Choroid plexus epithelial cell (primary cell): ENCODE measurements at regions not wholly inside any gene's neighbourhood (a gene's known extent, or its start where the extent isn't known, plus 50 kb on each side); places are given as distances from the start of the nearest gene placed in this dataset.

Experiments
- DNase-seq: peaks from one replicate; pipeline ENCODE4 v3.0.0-alpha.2; 2010; ENCODE audit warnings: low read depth
- H3K4me3 ChIP-seq: 2 replicates; pipeline ENCODE4 v1.5.1; 2011; ENCODE audit warnings: low read depth, mild to moderate bottlenecking, control low read depth, low read length, moderate library complexity
- TF ChIP-seq, protein P1 (sequence below): conservative IDR thresholded peaks from 2 replicates; pipeline ENCODE4 v1.5.1; 2011; ENCODE audit warnings: low read depth, mild to moderate bottlenecking, control low read depth, inconsistent platforms, low read length, moderate library complexity

DNA sequence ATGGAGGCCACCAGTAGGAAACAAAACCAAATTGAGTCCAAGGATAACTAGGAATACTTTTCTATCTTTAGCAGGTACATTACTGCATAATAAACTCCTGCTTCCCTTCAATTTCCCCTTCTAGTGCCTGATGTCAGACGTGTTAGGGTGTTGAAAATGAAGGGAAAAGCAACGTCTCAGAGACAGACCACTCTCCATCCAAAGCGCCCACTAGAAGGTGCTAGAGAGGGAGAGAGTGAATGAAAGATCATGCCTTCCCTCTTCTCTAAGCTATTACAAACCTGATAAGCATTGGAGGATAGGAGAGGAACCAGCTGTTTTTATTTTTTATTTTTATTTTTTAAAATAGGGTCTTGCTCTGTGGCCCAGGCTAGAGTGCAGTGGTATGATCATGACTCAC is 64.1 kb downstream of the ZNF641 start:
- peak; percentile 52 for DNase-seq

DNA sequence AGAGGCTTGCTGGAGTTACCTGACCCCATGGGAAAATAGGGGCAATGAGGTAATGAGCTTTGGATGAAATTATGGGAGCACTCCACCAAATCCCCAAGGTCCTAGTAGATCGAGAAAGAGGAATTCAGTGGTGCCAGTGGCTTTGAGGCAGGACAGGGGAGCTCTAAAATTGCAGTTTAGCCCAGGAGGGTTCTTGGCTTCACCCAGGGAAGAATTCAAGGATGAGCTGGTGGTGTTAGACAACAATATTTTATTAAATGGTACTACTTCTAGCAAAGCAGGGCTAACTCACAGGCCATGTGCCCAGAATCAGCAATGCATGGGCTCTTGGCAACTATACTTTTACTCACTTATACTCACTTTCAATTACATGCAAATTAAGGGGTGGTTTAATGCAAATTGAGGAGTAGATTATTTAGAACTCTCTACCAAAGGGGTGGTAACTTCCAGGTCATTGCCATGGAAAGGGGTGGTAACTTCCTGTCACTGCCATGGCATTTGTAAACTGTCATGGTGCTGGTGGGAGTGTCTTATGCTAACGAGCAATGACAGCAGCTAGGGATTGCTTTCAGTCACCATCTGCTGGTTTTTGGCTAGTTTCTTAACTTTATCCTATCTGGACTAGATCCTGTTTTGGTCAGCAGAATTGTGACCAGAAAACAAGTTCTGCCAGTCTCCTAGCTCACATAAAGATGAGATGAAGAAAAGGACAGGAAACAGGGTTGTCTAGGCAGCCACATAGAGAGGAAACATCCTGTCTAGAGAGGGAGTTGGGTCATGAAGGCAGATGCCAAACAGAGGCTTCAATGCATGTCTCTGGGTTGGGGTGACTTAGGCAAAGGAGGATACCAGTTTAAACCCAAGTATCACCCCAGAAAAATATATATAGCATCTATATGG is 64.7 kb downstream of the ZNF641 start:
- no peak for DNase-seq
- TF ChIP-seq, protein P1, sequence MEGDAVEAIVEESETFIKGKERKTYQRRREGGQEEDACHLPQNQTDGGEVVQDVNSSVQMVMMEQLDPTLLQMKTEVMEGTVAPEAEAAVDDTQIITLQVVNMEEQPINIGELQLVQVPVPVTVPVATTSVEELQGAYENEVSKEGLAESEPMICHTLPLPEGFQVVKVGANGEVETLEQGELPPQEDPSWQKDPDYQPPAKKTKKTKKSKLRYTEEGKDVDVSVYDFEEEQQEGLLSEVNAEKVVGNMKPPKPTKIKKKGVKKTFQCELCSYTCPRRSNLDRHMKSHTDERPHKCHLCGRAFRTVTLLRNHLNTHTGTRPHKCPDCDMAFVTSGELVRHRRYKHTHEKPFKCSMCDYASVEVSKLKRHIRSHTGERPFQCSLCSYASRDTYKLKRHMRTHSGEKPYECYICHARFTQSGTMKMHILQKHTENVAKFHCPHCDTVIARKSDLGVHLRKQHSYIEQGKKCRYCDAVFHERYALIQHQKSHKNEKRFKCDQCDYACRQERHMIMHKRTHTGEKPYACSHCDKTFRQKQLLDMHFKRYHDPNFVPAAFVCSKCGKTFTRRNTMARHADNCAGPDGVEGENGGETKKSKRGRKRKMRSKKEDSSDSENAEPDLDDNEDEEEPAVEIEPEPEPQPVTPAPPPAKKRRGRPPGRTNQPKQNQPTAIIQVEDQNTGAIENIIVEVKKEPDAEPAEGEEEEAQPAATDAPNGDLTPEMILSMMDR = no peak
- H3K4me3 ChIP-seq = no peak overlapping the region

More for the DNA sequence above, 64.1 kb downstream of the ZNF641 start:
- no peak overlapping the region for H3K4me3 ChIP-seq
- TF ChIP-seq, protein P1 = peak; percentile 76

GRCh38 chr12:48281811-48282210 is 68.9 kb downstream of the ZNF641 start:
- DNase-seq = peak; percentile 4
- TF ChIP-seq, protein P1 = no peak

DNA sequence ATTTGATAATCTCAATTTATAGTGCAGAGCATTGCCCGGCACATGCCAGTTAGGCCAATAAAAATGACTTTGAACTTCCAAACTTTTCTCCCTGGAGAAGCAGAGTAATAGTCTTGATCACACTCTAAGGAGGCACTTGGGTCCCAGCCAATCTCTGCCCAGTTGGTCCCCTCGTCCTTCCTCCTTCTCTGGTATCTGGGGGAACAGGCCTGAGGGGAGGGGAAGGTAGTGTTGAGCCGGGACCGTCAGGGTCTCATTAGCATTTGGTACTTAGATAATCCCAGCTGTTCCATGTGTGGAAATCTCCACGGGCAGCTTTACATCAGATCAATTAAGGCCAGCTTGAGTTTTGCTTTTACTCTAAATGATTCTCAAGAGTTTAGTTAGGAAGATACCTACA is 70.1 kb downstream of the ZNF641 start:
- no peak for DNase-seq
- TF ChIP-seq, protein P1 = no peak
- H3K4me3 ChIP-seq = no peak overlapping the region

More at GRCh38 chr12:48281811-48282210, 68.9 kb downstream of the ZNF641 start:
- H3K4me3 ChIP-seq = no peak overlapping the region

DNA sequence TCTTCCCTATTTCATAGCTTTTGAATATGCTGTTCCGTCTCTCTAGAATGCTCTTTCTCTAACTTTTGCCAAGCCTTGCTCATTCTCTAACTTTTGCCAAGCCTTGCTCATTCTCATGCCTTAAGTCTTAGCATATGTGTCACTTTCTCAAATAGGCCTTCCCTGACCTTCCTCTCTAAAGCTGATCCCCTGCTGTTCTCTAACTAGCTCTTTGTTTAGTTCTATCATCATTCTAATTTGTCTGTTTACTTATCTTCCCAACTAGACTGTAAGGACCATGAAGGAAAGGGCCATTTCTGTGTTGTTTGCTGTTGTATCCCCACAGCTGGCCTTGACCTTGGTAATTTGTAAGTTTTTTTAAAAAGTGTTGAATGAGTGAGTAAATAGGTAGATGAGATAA is 71.1 kb downstream of the ZNF641 start:
- no peak overlapping the region for H3K4me3 ChIP-seq
- DNase-seq = no peak
- TF ChIP-seq, protein P1 = no peak

DNA sequence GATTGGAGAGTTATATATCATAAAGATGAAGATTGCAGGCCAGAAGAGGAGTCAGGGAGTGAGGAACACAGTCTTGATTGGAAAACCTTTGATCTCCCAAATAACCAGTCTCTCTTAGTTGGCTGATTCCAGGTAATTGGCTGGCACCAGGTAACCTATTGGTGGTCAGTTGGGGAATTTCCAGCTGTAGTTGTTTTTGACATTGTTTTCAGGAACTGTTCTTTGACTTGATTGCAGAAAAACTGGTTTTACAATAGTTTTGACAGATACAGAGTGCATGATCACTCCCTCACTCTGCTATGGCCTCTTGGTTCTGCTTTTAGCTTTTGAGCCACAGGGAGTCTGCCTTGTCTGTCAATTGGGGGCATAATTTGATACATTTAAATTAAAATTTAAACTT is 71.6 kb downstream of the ZNF641 start:
- DNase-seq = no peak
- H3K4me3 ChIP-seq = no peak overlapping the region
- TF ChIP-seq, protein P1 = no peak

DNA sequence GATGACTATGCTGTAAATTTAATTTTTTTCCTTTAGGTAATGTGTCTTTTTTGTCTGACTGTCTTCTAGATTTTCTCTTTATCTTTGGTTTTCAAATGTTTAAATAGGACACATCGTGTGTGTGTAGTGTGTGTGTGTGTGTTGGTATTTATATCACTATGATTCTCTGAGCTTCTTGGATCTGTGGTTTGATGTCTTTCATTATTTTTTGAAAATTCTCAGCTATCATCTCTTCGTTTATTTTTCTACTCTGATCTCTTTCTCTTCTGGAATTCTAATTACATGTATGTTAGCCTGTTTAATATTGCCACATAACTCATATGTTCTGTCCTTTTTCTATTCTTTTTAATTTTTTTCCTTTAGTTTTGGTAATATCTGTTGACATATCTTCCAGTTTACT is 73.5 kb upstream of the OR10AD1 start:
- TF ChIP-seq, protein P1 = no peak
- H3K4me3 ChIP-seq = no peak overlapping the region
- DNase-seq = no peak
